ENCODE measurements at regions not wholly inside any gene's neighbourhood (a gene's known extent, or its start where the extent isn't known, plus 50 kb on each side); places are given as distances from the start of the nearest gene placed in this dataset.

GRCh38 chr20:7822772-7823171 lies 117.5 kb downstream of the HAO1 start:
- DNase-seq (no peak), ATAC-seq (replicated peaks) (no peak)
- Mint-ChIP-seq H3K27ac (no peak overlapping the region), H3K9me3 (no peaks in the 10 kb centered on the region), H3K27me3 (no peaks in the 10 kb centered on the region), H3K4me1 (ENCODE audit: low read depth in 2 of 2) (no peaks in the 10 kb centered on the region), H3K36me3 (ENCODE audit: insufficient read depth) (no peaks in the 10 kb centered on the region), H3K4me3 (no peak overlapping the region)

DNA sequence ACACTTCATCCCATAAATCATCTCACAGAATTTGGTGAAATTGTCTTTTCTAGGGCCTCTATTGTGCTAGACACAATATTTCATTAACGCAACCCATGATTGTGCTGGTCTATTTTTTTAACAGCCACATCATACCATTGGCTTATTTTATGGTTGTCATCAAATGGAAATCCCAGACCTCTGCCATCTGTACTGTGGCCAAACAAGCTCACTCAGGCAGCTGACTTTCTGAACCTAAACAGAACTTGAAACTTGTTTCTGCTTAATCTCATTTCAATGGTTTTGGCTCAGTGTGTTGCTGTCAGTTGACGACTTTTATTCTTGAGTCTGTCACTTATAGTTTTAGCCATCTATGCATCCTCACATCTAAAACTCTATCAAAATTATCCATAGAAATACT lies 111.8 kb downstream of the HAO1 start:
- Mint-ChIP-seq H3K4me1 (ENCODE audit: low read depth in 2 of 2) (no peaks in the 10 kb centered on the region), H3K27me3 (no peaks in the 10 kb centered on the region), H3K4me3 (no peak overlapping the region), H3K27ac (no peak overlapping the region), H3K36me3 (ENCODE audit: insufficient read depth) (no peaks in the 10 kb centered on the region), H3K9me3 (peaks cover 2 to 5% of the 10 kb centered on the region in 2 donors)
- ATAC-seq (replicated peaks) (no peak), DNase-seq (no peak)

- Mint-ChIP-seq H3K9me3 (peaks cover 2 to 5% of the 10 kb centered on the region in 2 donors), H3K4me3 (no peak overlapping the region), H3K36me3 (ENCODE audit: insufficient read depth) (no peaks in the 10 kb centered on the region), H3K27ac (no peak overlapping the region), H3K4me1 (ENCODE audit: low read depth in 2 of 2) (no peaks in the 10 kb centered on the region), H3K27me3 (no peaks in the 10 kb centered on the region)
- DNase-seq (no peak), ATAC-seq (replicated peaks) (no peak)
Measured at GRCh38 chr20:7829031-7829430, 111.2 kb downstream of the HAO1 start.

DNA sequence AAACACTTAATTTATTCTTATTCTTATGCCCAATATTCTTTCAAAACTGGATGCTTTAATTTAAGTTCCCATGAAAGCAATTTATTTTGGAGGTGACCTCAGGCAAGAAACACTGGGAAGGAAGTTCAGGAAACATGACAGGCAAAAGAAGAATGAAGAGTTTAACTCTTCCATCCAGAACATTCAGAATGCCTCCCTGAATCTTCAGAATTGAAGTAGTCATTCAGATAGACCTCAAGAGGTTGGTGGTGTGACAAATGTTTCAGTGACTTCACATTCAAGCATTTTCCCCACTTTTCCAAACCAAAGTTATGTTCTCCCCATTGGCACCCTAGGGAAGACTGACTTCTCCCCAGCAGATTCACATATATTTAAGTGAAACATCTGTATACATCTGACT lies 110.5 kb downstream of the HAO1 start:
- H3K9me3 Mint-ChIP-seq = peaks cover 2 to 5% of the 10 kb centered on the region in 2 donors
- no peak for DNase-seq
- H3K36me3 Mint-ChIP-seq (ENCODE audit: insufficient read depth) = no peaks in the 10 kb centered on the region
- H3K27ac Mint-ChIP-seq = no peak overlapping the region
- no peak for ATAC-seq (replicated peaks)
- H3K4me1 Mint-ChIP-seq (ENCODE audit: low read depth in 2 of 2) = no peaks in the 10 kb centered on the region
- no peaks in the 10 kb centered on the region for H3K27me3 Mint-ChIP-seq
- H3K4me3 Mint-ChIP-seq = no peak overlapping the region

All from effector memory CD8-positive, alpha-beta T cell (primary cell).